ENCODE measurements at regions not wholly inside any gene's neighbourhood (a gene's known extent, or its start where the extent isn't known, plus 50 kb on each side); places are given as distances from the start of the nearest gene placed in this dataset.

- peaks cover 2 to 9% (median 7%) of the 10 kb centered on the region in 7 donors for H3K9me3 Mint-ChIP-seq
- Histone ChIP-seq H3K4me1 (ENCODE audit: control insufficient read depth, insufficient read depth, low read length, poor library complexity, severe bottlenecking) (peaks cover 14% of the 10 kb centered on the region), H3K4me3 (ENCODE audit: low read depth, low read length) (no peak overlapping the region), H3K9me3 (ENCODE audit: control insufficient read depth in 2 of 2, low read length in 2 of 2) (peaks cover 0 to 6% of the 10 kb centered on the region in 2 experiments), H3K36me3 (ENCODE audit: control insufficient read depth, insufficient read depth, low read length) (no peaks in the 10 kb centered on the region), H3K27me3 (ENCODE audit: control insufficient read depth, insufficient read depth, low read length) (no peaks in the 10 kb centered on the region), H3K27ac (ENCODE audit: insufficient read depth, low read length, poor library complexity, severe bottlenecking) (no peak overlapping the region)
- ATAC-seq (ENCODE audit: low read depth in 2 of 2) (no peak), DNase-seq (no peak)
- peaks cover 4% of the 10 kb centered on the region for H3K27me3 Mint-ChIP-seq
- peaks cover 9 to 41% (median 26%) of the 10 kb centered on the region in 4 donors for H3K4me1 Mint-ChIP-seq
- peaks cover 4% of the 10 kb centered on the region for H3K36me3 Mint-ChIP-seq
- H3K4me3 Mint-ChIP-seq: peak overlapping the region in 1 of 4 donors; percentile 33
- peak overlapping the region; percentile 8 to 81 (median 19) for H3K27ac Mint-ChIP-seq
These were observed 299.3 kb downstream of the SOX9 start for GRCh38 chr17:72419866-72420774.

- H3K4me3 Mint-ChIP-seq: peak overlapping the region in 1 of 4 donors; percentile 33
- Histone ChIP-seq H3K36me3 (ENCODE audit: control insufficient read depth, insufficient read depth, low read length) (no peaks in the 10 kb centered on the region), H3K27me3 (ENCODE audit: control insufficient read depth, insufficient read depth, low read length) (no peaks in the 10 kb centered on the region), H3K4me3 (ENCODE audit: low read depth, low read length) (no peak overlapping the region), H3K27ac (ENCODE audit: insufficient read depth, low read length, poor library complexity, severe bottlenecking) (no peak overlapping the region), H3K4me1 (ENCODE audit: control insufficient read depth, insufficient read depth, low read length, poor library complexity, severe bottlenecking) (peaks cover 14% of the 10 kb centered on the region), H3K9me3 (ENCODE audit: control insufficient read depth in 2 of 2, low read length in 2 of 2) (peaks cover 0 to 6% of the 10 kb centered on the region in 2 experiments)
- peaks cover 4% of the 10 kb centered on the region for H3K36me3 Mint-ChIP-seq
- DNase-seq: no peak
- H3K27me3 Mint-ChIP-seq: peaks cover 8% of the 10 kb centered on the region
- H3K27ac Mint-ChIP-seq: peak overlapping the region; percentile 19 to 81 (median 65)
- ATAC-seq (ENCODE audit: low read depth in 2 of 2): no peak
- H3K9me3 Mint-ChIP-seq: peaks cover 2 to 9% (median 7%) of the 10 kb centered on the region in 7 donors
- H3K4me1 Mint-ChIP-seq: peaks cover 9 to 44% (median 27%) of the 10 kb centered on the region in 4 donors
These were observed 299.9 kb downstream of the SOX9 start for GRCh38 chr17:72420775-72421127.

- no peaks in the 10 kb centered on the region for H3K36me3 ChIP-seq (ENCODE audit: control insufficient read depth, insufficient read depth, low read length)
- H3K9me3 Mint-ChIP-seq: peaks cover 2 to 9% (median 6%) of the 10 kb centered on the region in 7 donors
- no peaks in the 10 kb centered on the region for H3K27me3 ChIP-seq (ENCODE audit: control insufficient read depth, insufficient read depth, low read length)
- H3K4me3 ChIP-seq (ENCODE audit: low read depth, low read length): peak overlapping the region; percentile 72
- peaks cover 8% of the 10 kb centered on the region for H3K27me3 Mint-ChIP-seq
- H3K4me1 Mint-ChIP-seq: peaks cover 9 to 44% (median 27%) of the 10 kb centered on the region in 4 donors
- H3K4me1 ChIP-seq (ENCODE audit: control insufficient read depth, insufficient read depth, low read length, poor library complexity, severe bottlenecking): peaks cover 14% of the 10 kb centered on the region
- peak overlapping the region; percentile 50 to 76 (median 65) for H3K27ac Mint-ChIP-seq
- peak overlapping the region; percentile 47 for H3K27ac ChIP-seq (ENCODE audit: insufficient read depth, low read length, poor library complexity, severe bottlenecking)
- H3K36me3 Mint-ChIP-seq: peaks cover 4% of the 10 kb centered on the region
- H3K4me3 Mint-ChIP-seq: peak overlapping the region in 3 of 4 donors; percentile 45 to 53 (median 50)
- DNase-seq (peak in 1 of 3 donors; percentile 50), ATAC-seq (ENCODE audit: low read depth in 2 of 2) (peak; percentile 51 to 57)
- H3K9me3 ChIP-seq (ENCODE audit: control insufficient read depth in 2 of 2, low read length in 2 of 2): peaks cover 0 to 6% of the 10 kb centered on the region in 2 experiments
These were observed 300.6 kb downstream of the SOX9 start for GRCh38 chr17:72421128-72422092.

DNA sequence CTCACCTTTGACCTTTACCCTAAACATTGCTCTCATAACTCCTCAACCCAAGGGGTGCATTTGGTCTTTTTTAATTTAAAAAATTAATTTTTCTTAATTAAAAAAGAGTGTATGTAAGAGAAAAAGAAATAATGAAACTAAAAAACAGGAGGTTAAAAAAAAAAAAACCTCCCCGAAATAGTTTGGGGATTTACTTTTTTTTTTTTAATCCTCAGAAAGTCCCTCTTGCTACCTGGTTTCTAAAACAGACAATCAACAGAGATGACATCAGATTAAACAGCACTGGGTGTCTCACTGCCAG lies 301.3 kb downstream of the SOX9 start:
- peaks cover 0 to 6% of the 10 kb centered on the region in 2 experiments for H3K9me3 ChIP-seq (ENCODE audit: control insufficient read depth in 2 of 2, low read length in 2 of 2)
- peak overlapping the region; percentile 72 for H3K4me3 ChIP-seq (ENCODE audit: low read depth, low read length)
- H3K36me3 ChIP-seq (ENCODE audit: control insufficient read depth, insufficient read depth, low read length): no peaks in the 10 kb centered on the region
- peak overlapping the region in 3 of 4 donors; percentile 50 to 78 (median 67) for H3K4me3 Mint-ChIP-seq
- H3K4me1 Mint-ChIP-seq: peaks cover 9 to 44% (median 27%) of the 10 kb centered on the region in 4 donors
- no peak for DNase-seq
- ATAC-seq (ENCODE audit: low read depth in 2 of 2): peak in 1 of 2 donors; percentile 13
- H3K9me3 Mint-ChIP-seq: peaks cover 2 to 6% (median 4%) of the 10 kb centered on the region in 7 donors
- H3K36me3 Mint-ChIP-seq: peaks cover 4% of the 10 kb centered on the region
- H3K27ac ChIP-seq (ENCODE audit: insufficient read depth, low read length, poor library complexity, severe bottlenecking): peak overlapping the region; percentile 47
- peaks cover 8% of the 10 kb centered on the region for H3K27me3 Mint-ChIP-seq
- no peaks in the 10 kb centered on the region for H3K27me3 ChIP-seq (ENCODE audit: control insufficient read depth, insufficient read depth, low read length)
- peak overlapping the region in 2 of 3 donors; percentile 75 to 85 for H3K27ac Mint-ChIP-seq
- H3K4me1 ChIP-seq (ENCODE audit: control insufficient read depth, insufficient read depth, low read length, poor library complexity, severe bottlenecking): peaks cover 14% of the 10 kb centered on the region

DNA sequence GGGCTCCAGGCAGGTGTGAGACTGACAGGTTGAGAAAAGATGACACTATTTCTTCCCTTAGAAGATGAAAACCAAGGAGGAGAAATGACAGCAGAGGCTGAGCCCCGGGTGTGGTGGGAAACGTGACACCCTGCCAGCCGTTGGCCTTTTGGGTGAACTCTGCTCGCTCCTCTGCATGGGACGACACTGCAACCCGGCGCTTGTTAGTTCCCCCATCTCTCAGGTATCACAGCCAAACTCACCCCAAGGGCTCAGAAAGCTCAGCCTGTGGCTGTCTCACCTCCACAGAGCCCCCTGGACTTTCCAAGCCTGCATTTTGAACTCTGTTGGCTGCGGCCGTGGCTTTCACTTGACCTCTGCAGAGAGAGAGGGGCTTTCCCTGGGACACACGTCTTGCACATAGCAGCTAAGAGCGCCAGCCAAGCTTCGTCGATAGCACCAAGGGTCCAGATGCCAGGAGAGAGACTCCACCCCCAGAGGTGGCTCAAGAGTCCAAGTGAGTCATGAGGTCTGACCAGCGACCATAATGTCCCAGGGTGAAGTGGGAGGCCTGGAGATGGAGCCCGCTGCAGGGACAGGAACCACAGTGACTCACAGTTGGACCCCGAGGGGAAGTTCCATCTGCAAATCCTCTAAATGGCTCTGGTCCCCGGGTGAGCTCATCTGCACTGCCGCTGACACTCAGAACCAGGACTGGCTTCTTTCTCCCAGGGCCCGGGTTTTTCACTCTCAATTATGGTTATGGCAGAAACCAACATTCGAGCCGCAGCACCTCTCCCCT lies 301.9 kb downstream of the SOX9 start:
- no peaks in the 10 kb centered on the region for H3K36me3 ChIP-seq (ENCODE audit: control insufficient read depth, insufficient read depth, low read length)
- H3K27ac ChIP-seq (ENCODE audit: insufficient read depth, low read length, poor library complexity, severe bottlenecking): peak overlapping the region; percentile 49
- H3K4me3 ChIP-seq (ENCODE audit: low read depth, low read length): peak overlapping the region; percentile 72
- ATAC-seq (ENCODE audit: low read depth in 2 of 2): peak in 1 of 2 donors; percentile 20
- Mint-ChIP-seq H3K9me3 (peaks cover 2 to 6% (median 4%) of the 10 kb centered on the region in 7 donors), H3K4me1 (peaks cover 9 to 44% (median 27%) of the 10 kb centered on the region in 4 donors), H3K36me3 (peaks cover 4% of the 10 kb centered on the region), H3K27me3 (peaks cover 8% of the 10 kb centered on the region), H3K4me3 (peak overlapping the region; percentile 50 to 84 (median 72)), H3K27ac (peak overlapping the region in 2 of 3 donors; percentile 75 to 85)
- DNase-seq: peak; percentile 6 to 16 (median 6)
- peaks cover 14% of the 10 kb centered on the region for H3K4me1 ChIP-seq (ENCODE audit: control insufficient read depth, insufficient read depth, low read length, poor library complexity, severe bottlenecking)
- no peaks in the 10 kb centered on the region for H3K27me3 ChIP-seq (ENCODE audit: control insufficient read depth, insufficient read depth, low read length)
- peaks cover 0 to 5% of the 10 kb centered on the region in 2 experiments for H3K9me3 ChIP-seq (ENCODE audit: control insufficient read depth in 2 of 2, low read length in 2 of 2)

GRCh38 chr17:72423286-72423589 lies 302.4 kb downstream of the SOX9 start:
- H3K4me3 Mint-ChIP-seq: peak overlapping the region; percentile 50 to 84 (median 72)
- no peak for DNase-seq
- H3K27ac ChIP-seq (ENCODE audit: insufficient read depth, low read length, poor library complexity, severe bottlenecking): no peak overlapping the region

GRCh38 chr17:72423718-72424117 lies 302.9 kb downstream of the SOX9 start:
- H3K27me3 Mint-ChIP-seq: peaks cover 8% of the 10 kb centered on the region
- H3K4me3 Mint-ChIP-seq: peak overlapping the region in 1 of 4 donors; percentile 11
- H3K27ac Mint-ChIP-seq: no peak overlapping the region
- Histone ChIP-seq H3K4me1 (ENCODE audit: control insufficient read depth, insufficient read depth, low read length, poor library complexity, severe bottlenecking) (peaks cover 14% of the 10 kb centered on the region), H3K9me3 (ENCODE audit: control insufficient read depth in 2 of 2, low read length in 2 of 2) (no peaks in the 10 kb centered on the region), H3K36me3 (ENCODE audit: control insufficient read depth, insufficient read depth, low read length) (no peaks in the 10 kb centered on the region), H3K4me3 (ENCODE audit: low read depth, low read length) (no peak overlapping the region), H3K27ac (ENCODE audit: insufficient read depth, low read length, poor library complexity, severe bottlenecking) (no peak overlapping the region), H3K27me3 (ENCODE audit: control insufficient read depth, insufficient read depth, low read length) (no peaks in the 10 kb centered on the region)
- no peaks in the 10 kb centered on the region for H3K36me3 Mint-ChIP-seq
- H3K4me1 Mint-ChIP-seq: peaks cover 9 to 42% (median 27%) of the 10 kb centered on the region in 4 donors
- peaks cover 0 to 1% (median 0%) of the 10 kb centered on the region in 7 donors for H3K9me3 Mint-ChIP-seq
- no peak for ATAC-seq (ENCODE audit: low read depth in 2 of 2)
- peak in 1 of 3 donors; percentile 13 for DNase-seq

More at GRCh38 chr17:72423286-72423589, 302.4 kb downstream of the SOX9 start:
- H3K36me3 Mint-ChIP-seq: peaks cover 2% of the 10 kb centered on the region
- peaks cover 14% of the 10 kb centered on the region for H3K4me1 ChIP-seq (ENCODE audit: control insufficient read depth, insufficient read depth, low read length, poor library complexity, severe bottlenecking)
- H3K4me3 ChIP-seq (ENCODE audit: low read depth, low read length): peak overlapping the region; percentile 72
- H3K9me3 ChIP-seq (ENCODE audit: control insufficient read depth in 2 of 2, low read length in 2 of 2): peaks cover 0 to under 1% of the 10 kb centered on the region in 2 experiments
- no peaks in the 10 kb centered on the region for H3K36me3 ChIP-seq (ENCODE audit: control insufficient read depth, insufficient read depth, low read length)
- H3K9me3 Mint-ChIP-seq: peaks cover under 1 to 3% (median 2%) of the 10 kb centered on the region in 7 donors
- no peak for ATAC-seq (ENCODE audit: low read depth in 2 of 2)
- H3K27me3 ChIP-seq (ENCODE audit: control insufficient read depth, insufficient read depth, low read length): no peaks in the 10 kb centered on the region
- peaks cover 9 to 44% (median 27%) of the 10 kb centered on the region in 4 donors for H3K4me1 Mint-ChIP-seq
- peaks cover 8% of the 10 kb centered on the region for H3K27me3 Mint-ChIP-seq
- H3K27ac Mint-ChIP-seq: peak overlapping the region in 1 of 3 donors; percentile 75

Data from CD4-positive, CD25-positive, alpha-beta regulatory T cell (primary cell).